ENCODE measurements at regions not wholly inside any gene's neighbourhood (a gene's known extent, or its start where the extent isn't known, plus 50 kb on each side); places are given as distances from the start of the nearest gene placed in this dataset.

DNA sequence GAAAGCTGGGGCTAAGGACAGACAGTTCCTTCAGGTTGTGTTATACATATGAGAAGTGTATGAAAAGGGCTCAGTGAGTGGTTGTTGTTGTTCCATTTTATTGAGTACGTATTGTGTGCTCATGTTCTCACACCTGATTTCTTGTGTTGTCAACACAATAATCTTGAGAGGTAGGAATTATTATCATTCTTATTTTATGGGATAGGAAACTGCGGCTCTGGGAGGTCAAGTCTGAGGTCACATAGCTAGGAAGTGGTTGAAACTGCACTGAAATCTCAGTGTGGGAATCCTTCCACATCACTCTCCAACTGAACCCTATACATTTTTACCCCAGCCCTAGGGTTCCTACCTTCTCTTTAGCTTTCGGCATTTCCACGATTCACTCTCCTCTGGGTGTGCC, 124.2 kb upstream of the CXCR4 start:
- no peak for FAIRE-seq
- peaks cover 8% of the 10 kb centered on the region; the same call in 2 of the 3 replicates for H3K4me1 ChIP-seq
- WGBS (ENCODE audit: missing lambda C conversion rate), result 77% methylated on average over 4 of the region's 4 CpGs

GRCh38 chr2:136239079-136239685, 121.2 kb upstream of the CXCR4 start:
- Histone ChIP-seq H3K4me1 (peaks cover 11% of the 10 kb centered on the region), H3K27ac (no peak overlapping the region), H3K9me3 (no peaks in the 10 kb centered on the region), H3K4me3 (no peak overlapping the region), H3K4me2 (no peak overlapping the region)
- WGBS (ENCODE audit: missing lambda C conversion rate), result 62% methylated on average over 3 of the region's 3 CpGs
- DNase-seq (ENCODE audit: low read depth in 1 of 2, low spot score in 1 of 2) (no peak), FAIRE-seq (no peak), ATAC-seq (no peak)
- TF ChIP-seq PBX3 (IDR thresholded peaks at IDR 0.05), result no peak
- TF ChIP-seq FOSL2 (IDR thresholded peaks at IDR 0.05), result no peak
- no peak for TF ChIP-seq FOSL2 (CRISPR knock-in tag; IDR thresholded peaks at IDR 0.05)
- no peak for TF ChIP-seq EP300 (IDR thresholded peaks at IDR 0.05)
- POLR2A ChIA-PET, result no interaction called here
- CTCF ChIA-PET, result interaction anchor here (0.6 kb wide), 1 partner anchor 311 kb away, joined by 3 read pairs; no protein-coding TSS in a partner anchor

More for the DNA sequence above, 124.2 kb upstream of the CXCR4 start:
- H3K9me3 ChIP-seq, result no peaks in the 10 kb centered on the region
- H3K4me3 ChIP-seq, result no peak overlapping the region
- no peak overlapping the region for H3K4me2 ChIP-seq
- ChIA-PET POLR2A (no interaction called here), CTCF (no interaction called here)
- DNase-seq (ENCODE audit: low read depth in 1 of 2, low spot score in 1 of 2), result no peak
- TF ChIP-seq RCOR1 (IDR thresholded peaks at IDR 0.05; ENCODE audit: low read depth, low read length) (no peak), EHF (CRISPR knock-in tag; IDR thresholded peaks at IDR 0.05) (no peak), TFCP2L1 (CRISPR knock-in tag; IDR thresholded peaks at IDR 0.05) (no peak), RNF2 (IDR thresholded peaks at IDR 0.05; ENCODE audit: borderline replicate concordance, low read depth) (no peak), NFE2L2 (conservative IDR thresholded peaks at IDR 0.05; ENCODE audit: low read length) (no peak), CBX2 (IDR thresholded peaks at IDR 0.05; ENCODE audit: borderline replicate concordance, low read depth) (no peak), HES2 (IDR thresholded peaks at IDR 0.05) (no peak), SREBF2 (IDR thresholded peaks at IDR 0.05) (no peak), HEYL (CRISPR knock-in tag; IDR thresholded peaks at IDR 0.05) (no peak), POLR2A (IDR thresholded peaks at IDR 0.05; ENCODE audit: low read length) (no peak), POLR2AphosphoS2 (conservative IDR thresholded peaks at IDR 0.05; ENCODE audit: low read length) (no peak), MAFK (IDR thresholded peaks at IDR 0.05; ENCODE audit: partially characterized antibody) (no peak), BHLHE40 (IDR thresholded peaks at IDR 0.05; ENCODE audit: low read depth, low read length) (no peak), HDAC2 (IDR thresholded peaks at IDR 0.05) (no peak), REST (IDR thresholded peaks at IDR 0.05) (no peak), CHD4 (IDR thresholded peaks at IDR 0.05; ENCODE audit: borderline replicate concordance) (no peak), TP53 (CRISPR knock-in tag; IDR thresholded peaks at IDR 0.05) (no peak)
- TF ChIP-seq, protein P1, sequence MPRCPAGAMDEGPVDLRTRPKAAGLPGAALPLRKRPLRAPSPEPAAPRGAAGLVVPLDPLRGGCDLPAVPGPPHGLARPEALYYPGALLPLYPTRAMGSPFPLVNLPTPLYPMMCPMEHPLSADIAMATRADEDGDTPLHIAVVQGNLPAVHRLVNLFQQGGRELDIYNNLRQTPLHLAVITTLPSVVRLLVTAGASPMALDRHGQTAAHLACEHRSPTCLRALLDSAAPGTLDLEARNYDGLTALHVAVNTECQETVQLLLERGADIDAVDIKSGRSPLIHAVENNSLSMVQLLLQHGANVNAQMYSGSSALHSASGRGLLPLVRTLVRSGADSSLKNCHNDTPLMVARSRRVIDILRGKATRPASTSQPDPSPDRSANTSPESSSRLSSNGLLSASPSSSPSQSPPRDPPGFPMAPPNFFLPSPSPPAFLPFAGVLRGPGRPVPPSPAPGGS (IDR thresholded peaks at IDR 0.05), result no peak
- no peak for ATAC-seq
- H3K27ac ChIP-seq, result no peak overlapping the region

Data from A549 (cell line).